HL-60 (cell line): ENCODE measurements at regions not wholly inside any gene's neighbourhood (a gene's known extent, or its start where the extent isn't known, plus 50 kb on each side); places are given as distances from the start of the nearest gene placed in this dataset.

Experiments
- CTCF ChIP-seq: IDR thresholded peaks from one replicate; pipeline ENCODE4 v1.5.1; 2011; ENCODE audit warnings: low read length, control low read depth, inconsistent platforms; ENCODE audit not compliant: insufficient read depth
- POLR2AphosphoS5 ChIP-seq: IDR thresholded peaks from 2 replicates; pipeline ENCODE4 v1.6.1; 2012; ENCODE audit warnings: low read depth
- REST ChIP-seq: IDR thresholded peaks from 2 replicates; pipeline ENCODE4 v1.6.1; 2012; ENCODE audit warnings: low read depth; ENCODE audit not compliant: insufficient replicate concordance

GRCh38 chr10:107473225-107473624, 308.7 kb upstream of the SORCS1 start:
- no peak for TF ChIP-seq POLR2AphosphoS5
- no peak for TF ChIP-seq CTCF
- no peak for TF ChIP-seq REST
